IPS DF 19.7 (cell line): ENCODE measurements at regions not wholly inside any gene's neighbourhood (a gene's known extent, or its start where the extent isn't known, plus 50 kb on each side); places are given as distances from the start of the nearest gene placed in this dataset.

Experiments used
- DNase-seq: peaks from one replicate; pipeline ENCODE4 v3.0.0-alpha.2; 2013; ENCODE audit warnings: low read depth, low spot score

- no peak for DNase-seq
These were observed 1201.3 kb downstream of the EFNB2 start for GRCh38 chr13:105334211-105334610.

GRCh38 chr13:105333416-105333815 lies 1202.0 kb downstream of the EFNB2 start:
- no peak for DNase-seq

- DNase-seq: no peak
These were observed 1206.1 kb downstream of the EFNB2 start for GRCh38 chr13:105329359-105329758.

- DNase-seq: no peak
These were observed 1207.2 kb downstream of the EFNB2 start for GRCh38 chr13:105328212-105328611.

- no peak for DNase-seq
These were observed 1207.8 kb downstream of the EFNB2 start for GRCh38 chr13:105327581-105328126.

- no peak for DNase-seq
These were observed 1215.6 kb downstream of the EFNB2 start for GRCh38 chr13:105319875-105320274.

- DNase-seq: no peak
These were observed 1218.7 kb downstream of the EFNB2 start for GRCh38 chr13:105316731-105317130.

- no peak for DNase-seq
These were observed 1222.6 kb downstream of the EFNB2 start for GRCh38 chr13:105312906-105313305.

GRCh38 chr13:105311094-105311493 lies 1224.4 kb downstream of the EFNB2 start:
- no peak for DNase-seq

GRCh38 chr13:105307776-105308175 lies 1227.7 kb downstream of the EFNB2 start:
- DNase-seq: no peak

GRCh38 chr13:105297839-105298238 lies 1237.6 kb downstream of the EFNB2 start:
- DNase-seq: no peak

GRCh38 chr13:105291987-105292386 lies 1243.5 kb downstream of the EFNB2 start:
- DNase-seq: no peak

GRCh38 chr13:105290596-105290995 lies 1244.9 kb downstream of the EFNB2 start:
- no peak for DNase-seq

- DNase-seq: no peak
These were observed 1249.9 kb downstream of the EFNB2 start for GRCh38 chr13:105285526-105285925.

- no peak for DNase-seq
These were observed 1252.8 kb downstream of the EFNB2 start for GRCh38 chr13:105282406-105283285.

GRCh38 chr13:105278943-105279381 lies 1256.5 kb downstream of the EFNB2 start:
- DNase-seq: peak; percentile 50

GRCh38 chr13:105276571-105276970 lies 1258.9 kb downstream of the EFNB2 start:
- DNase-seq: no peak

GRCh38 chr13:105273665-105274222 lies 1261.7 kb downstream of the EFNB2 start:
- no peak for DNase-seq

GRCh38 chr13:105272660-105273631 lies 1262.5 kb downstream of the EFNB2 start:
- DNase-seq: no peak

- no peak for DNase-seq
These were observed 1268.8 kb downstream of the EFNB2 start for GRCh38 chr13:105266615-105267014.

- no peak for DNase-seq
These were observed 1272.9 kb downstream of the EFNB2 start for GRCh38 chr13:105262579-105262978.

- no peak for DNase-seq
These were observed 1276.0 kb downstream of the EFNB2 start for GRCh38 chr13:105259426-105259825.
